ENCODE measurements at regions not wholly inside any gene's neighbourhood (a gene's known extent, or its start where the extent isn't known, plus 50 kb on each side); places are given as distances from the start of the nearest gene placed in this dataset.

GRCh38 chr12:107955966-107956643, 173.0 kb upstream of the WSCD2 start:
- no peak overlapping the region for H3K9ac ChIP-seq (ENCODE audit: low read length)
- H3K4me3 ChIP-seq (ENCODE audit: low read length) = no peak overlapping the region
- no peak overlapping the region for H3K27ac ChIP-seq (ENCODE audit: low read depth, low read length)
- no peaks in the 10 kb centered on the region for H3K4me1 ChIP-seq (ENCODE audit: control insufficient read depth, insufficient read depth, low read length)
- no peaks in the 10 kb centered on the region for H3K27me3 ChIP-seq (ENCODE audit: control insufficient read depth, insufficient read depth, low read length)
- H3K36me3 ChIP-seq (ENCODE audit: control insufficient read depth, insufficient read depth, low read length) = no peaks in the 10 kb centered on the region

GRCh38 chr12:107957459-107957858, 171.6 kb upstream of the WSCD2 start:
- Histone ChIP-seq H3K27ac (ENCODE audit: low read depth, low read length) (no peak overlapping the region), H3K36me3 (ENCODE audit: control insufficient read depth, insufficient read depth, low read length) (no peaks in the 10 kb centered on the region), H3K4me1 (ENCODE audit: control insufficient read depth, insufficient read depth, low read length) (no peaks in the 10 kb centered on the region), H3K27me3 (ENCODE audit: control insufficient read depth, insufficient read depth, low read length) (no peaks in the 10 kb centered on the region), H3K9ac (ENCODE audit: low read length) (no peak overlapping the region), H3K4me3 (ENCODE audit: low read length) (no peak overlapping the region)

DNA sequence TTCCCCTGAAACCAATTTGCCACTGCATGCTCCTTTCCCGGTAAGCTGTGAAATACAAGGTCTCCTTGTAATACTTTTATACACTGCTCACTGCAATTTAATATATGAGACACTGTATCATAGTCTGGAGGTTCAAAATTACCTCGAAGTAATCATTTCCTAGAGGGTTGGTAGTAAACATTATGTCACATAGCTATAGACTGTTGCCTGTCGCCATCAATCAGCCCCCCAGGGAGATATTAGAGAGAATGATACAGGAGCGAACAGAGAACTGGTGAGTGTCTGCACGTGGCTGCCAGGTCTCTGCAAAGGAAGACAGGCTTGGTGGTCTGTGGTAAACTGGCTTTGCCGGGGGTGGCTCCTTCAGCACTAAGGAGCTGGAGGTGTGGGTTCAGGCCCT, 165.5 kb upstream of the WSCD2 start:
- H3K4me3 ChIP-seq (ENCODE audit: low read length) = no peak overlapping the region
- no peaks in the 10 kb centered on the region for H3K4me1 ChIP-seq (ENCODE audit: control insufficient read depth, insufficient read depth, low read length)
- H3K36me3 ChIP-seq (ENCODE audit: control insufficient read depth, insufficient read depth, low read length) = no peaks in the 10 kb centered on the region
- no peak overlapping the region for H3K27ac ChIP-seq (ENCODE audit: low read depth, low read length)
- no peak overlapping the region for H3K9ac ChIP-seq (ENCODE audit: low read length)
- H3K27me3 ChIP-seq (ENCODE audit: control insufficient read depth, insufficient read depth, low read length) = no peaks in the 10 kb centered on the region

DNA sequence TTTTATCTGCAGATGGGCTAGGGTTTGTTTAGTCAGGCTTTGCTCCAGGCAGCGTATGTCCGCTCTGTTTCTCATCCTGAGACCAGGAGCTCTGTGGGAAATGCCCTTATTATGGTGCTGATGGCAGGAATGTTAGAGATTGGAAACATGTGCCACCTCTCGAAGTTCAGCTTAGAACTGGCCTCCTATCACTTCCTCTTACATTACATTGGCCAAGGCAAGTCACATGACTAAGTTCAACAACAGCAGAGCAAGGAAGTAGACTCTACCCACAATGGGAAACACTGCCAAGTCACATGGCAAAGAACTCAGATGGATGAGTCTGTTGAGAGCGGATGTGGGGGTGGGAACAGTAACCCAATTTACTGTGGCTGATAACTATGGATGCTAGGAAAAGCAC, 161.9 kb upstream of the WSCD2 start:
- no peak overlapping the region for H3K4me3 ChIP-seq (ENCODE audit: low read length)
- no peak overlapping the region for H3K27ac ChIP-seq (ENCODE audit: low read depth, low read length)
- no peaks in the 10 kb centered on the region for H3K4me1 ChIP-seq (ENCODE audit: control insufficient read depth, insufficient read depth, low read length)
- H3K27me3 ChIP-seq (ENCODE audit: control insufficient read depth, insufficient read depth, low read length) = no peaks in the 10 kb centered on the region
- no peak overlapping the region for H3K9ac ChIP-seq (ENCODE audit: low read length)
- no peaks in the 10 kb centered on the region for H3K36me3 ChIP-seq (ENCODE audit: control insufficient read depth, insufficient read depth, low read length)

DNA sequence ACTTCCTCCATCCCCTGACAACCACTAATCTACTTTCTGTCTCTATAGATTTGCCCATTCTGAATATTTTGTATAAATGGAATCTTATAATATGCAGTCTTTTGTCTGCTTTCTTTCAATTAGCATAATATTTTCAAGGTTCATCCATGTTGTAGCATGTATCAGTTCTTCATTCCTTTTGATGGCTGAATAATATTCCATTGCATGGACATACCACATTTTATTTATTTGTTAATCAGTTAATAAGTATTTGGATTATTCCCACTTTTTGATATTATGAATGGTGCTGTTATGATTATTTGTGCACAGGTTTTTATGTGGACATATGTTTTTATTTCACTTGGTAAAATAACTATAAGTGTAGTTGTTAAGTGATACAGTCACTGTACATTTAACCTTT, 155.1 kb upstream of the WSCD2 start:
- H3K27ac ChIP-seq (ENCODE audit: low read depth, low read length) = no peak overlapping the region

DNA sequence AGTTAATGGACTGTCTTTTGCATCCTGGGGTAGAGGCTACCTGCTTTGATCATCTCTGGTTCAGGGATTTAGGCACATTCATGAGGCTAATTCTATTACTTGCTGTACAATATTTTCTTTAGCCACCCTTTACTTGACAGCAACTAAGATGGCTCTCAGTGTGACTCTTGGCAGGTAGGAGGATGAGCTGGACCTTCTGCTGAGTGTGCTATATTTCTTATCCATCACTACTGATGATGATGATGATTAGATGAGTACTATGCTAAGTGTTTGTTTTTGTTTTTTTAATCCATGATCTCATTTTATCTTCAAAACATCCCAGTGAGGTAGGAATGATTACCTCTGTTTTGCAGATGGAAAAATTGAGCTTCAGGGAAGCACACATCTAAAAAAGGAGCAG, 152.8 kb upstream of the WSCD2 start:
- Histone ChIP-seq H3K27me3 (ENCODE audit: control insufficient read depth, insufficient read depth, low read length) (no peaks in the 10 kb centered on the region), H3K9ac (ENCODE audit: low read length) (no peak overlapping the region)

More for the DNA sequence above, 155.1 kb upstream of the WSCD2 start:
- H3K9ac ChIP-seq (ENCODE audit: low read length) = no peak overlapping the region
- no peak overlapping the region for H3K4me3 ChIP-seq (ENCODE audit: low read length)
- H3K27me3 ChIP-seq (ENCODE audit: control insufficient read depth, insufficient read depth, low read length) = no peaks in the 10 kb centered on the region
- H3K4me1 ChIP-seq (ENCODE audit: control insufficient read depth, insufficient read depth, low read length) = no peaks in the 10 kb centered on the region
- H3K36me3 ChIP-seq (ENCODE audit: control insufficient read depth, insufficient read depth, low read length) = no peaks in the 10 kb centered on the region

GRCh38 chr12:107978201-107978600, 150.9 kb upstream of the WSCD2 start:
- no peaks in the 10 kb centered on the region for H3K4me1 ChIP-seq (ENCODE audit: control insufficient read depth, insufficient read depth, low read length)
- no peak overlapping the region for H3K4me3 ChIP-seq (ENCODE audit: low read length)
- H3K27ac ChIP-seq (ENCODE audit: low read depth, low read length) = no peak overlapping the region
- no peak overlapping the region for H3K9ac ChIP-seq (ENCODE audit: low read length)
- H3K36me3 ChIP-seq (ENCODE audit: control insufficient read depth, insufficient read depth, low read length) = no peaks in the 10 kb centered on the region
- no peaks in the 10 kb centered on the region for H3K27me3 ChIP-seq (ENCODE audit: control insufficient read depth, insufficient read depth, low read length)

More for the DNA sequence above, 152.8 kb upstream of the WSCD2 start:
- Histone ChIP-seq H3K4me1 (ENCODE audit: control insufficient read depth, insufficient read depth, low read length) (no peaks in the 10 kb centered on the region), H3K4me3 (ENCODE audit: low read length) (no peak overlapping the region), H3K36me3 (ENCODE audit: control insufficient read depth, insufficient read depth, low read length) (no peaks in the 10 kb centered on the region), H3K27ac (ENCODE audit: low read depth, low read length) (no peak overlapping the region)

GRCh38 chr12:107978641-107979040, 150.4 kb upstream of the WSCD2 start:
- Histone ChIP-seq H3K27ac (ENCODE audit: low read depth, low read length) (no peak overlapping the region), H3K36me3 (ENCODE audit: control insufficient read depth, insufficient read depth, low read length) (no peaks in the 10 kb centered on the region), H3K4me3 (ENCODE audit: low read length) (no peak overlapping the region), H3K4me1 (ENCODE audit: control insufficient read depth, insufficient read depth, low read length) (no peaks in the 10 kb centered on the region), H3K9ac (ENCODE audit: low read length) (no peak overlapping the region), H3K27me3 (ENCODE audit: control insufficient read depth, insufficient read depth, low read length) (no peaks in the 10 kb centered on the region)

- H3K27ac ChIP-seq (ENCODE audit: low read depth, low read length) = no peak overlapping the region
- no peak overlapping the region for H3K9ac ChIP-seq (ENCODE audit: low read length)
- no peak overlapping the region for H3K4me3 ChIP-seq (ENCODE audit: low read length)
- H3K27me3 ChIP-seq (ENCODE audit: control insufficient read depth, insufficient read depth, low read length) = no peaks in the 10 kb centered on the region
- H3K36me3 ChIP-seq (ENCODE audit: control insufficient read depth, insufficient read depth, low read length) = no peaks in the 10 kb centered on the region
- H3K4me1 ChIP-seq (ENCODE audit: control insufficient read depth, insufficient read depth, low read length) = no peaks in the 10 kb centered on the region
These were observed 145.2 kb upstream of the WSCD2 start for GRCh38 chr12:107983756-107984472.

DNA sequence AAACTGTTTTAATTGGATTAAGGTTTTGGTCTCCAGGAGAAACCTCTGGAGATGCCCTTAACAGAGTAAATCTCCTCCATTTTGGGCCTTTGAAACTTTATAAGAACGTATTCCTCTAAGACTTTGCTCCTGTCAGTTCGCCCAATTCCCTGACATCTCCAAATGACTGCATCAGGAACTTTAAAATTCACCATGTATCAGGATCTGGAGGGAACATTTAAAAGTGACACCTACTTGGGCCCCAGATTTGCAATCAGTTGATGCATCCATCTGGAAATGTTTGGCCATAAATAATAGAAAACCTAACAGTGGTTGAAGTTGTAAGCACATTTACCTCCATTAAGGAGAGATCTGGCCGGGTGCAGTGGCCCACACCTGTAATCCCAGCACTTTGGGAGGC, 144.1 kb upstream of the WSCD2 start:
- H3K36me3 ChIP-seq (ENCODE audit: control insufficient read depth, insufficient read depth, low read length) = no peaks in the 10 kb centered on the region
- H3K9ac ChIP-seq (ENCODE audit: low read length) = no peak overlapping the region
- H3K4me1 ChIP-seq (ENCODE audit: control insufficient read depth, insufficient read depth, low read length) = no peaks in the 10 kb centered on the region
- no peak overlapping the region for H3K4me3 ChIP-seq (ENCODE audit: low read length)
- no peak overlapping the region for H3K27ac ChIP-seq (ENCODE audit: low read depth, low read length)
- H3K27me3 ChIP-seq (ENCODE audit: control insufficient read depth, insufficient read depth, low read length) = no peaks in the 10 kb centered on the region

- Histone ChIP-seq H3K4me1 (ENCODE audit: control insufficient read depth, insufficient read depth, low read length) (no peaks in the 10 kb centered on the region), H3K36me3 (ENCODE audit: control insufficient read depth, insufficient read depth, low read length) (no peaks in the 10 kb centered on the region), H3K27me3 (ENCODE audit: control insufficient read depth, insufficient read depth, low read length) (no peaks in the 10 kb centered on the region), H3K27ac (ENCODE audit: low read depth, low read length) (no peak overlapping the region), H3K4me3 (ENCODE audit: low read length) (no peak overlapping the region), H3K9ac (ENCODE audit: low read length) (no peak overlapping the region)
These were observed 142.9 kb upstream of the WSCD2 start for GRCh38 chr12:107986183-107986582.

GRCh38 chr12:107990325-107990724, 138.8 kb upstream of the WSCD2 start:
- H3K36me3 ChIP-seq (ENCODE audit: control insufficient read depth, insufficient read depth, low read length) = no peaks in the 10 kb centered on the region
- H3K9ac ChIP-seq (ENCODE audit: low read length) = no peak overlapping the region
- no peak overlapping the region for H3K27ac ChIP-seq (ENCODE audit: low read depth, low read length)
- no peaks in the 10 kb centered on the region for H3K4me1 ChIP-seq (ENCODE audit: control insufficient read depth, insufficient read depth, low read length)
- H3K4me3 ChIP-seq (ENCODE audit: low read length) = no peak overlapping the region
- H3K27me3 ChIP-seq (ENCODE audit: control insufficient read depth, insufficient read depth, low read length) = no peaks in the 10 kb centered on the region

- H3K4me3 ChIP-seq (ENCODE audit: low read length) = no peak overlapping the region
- H3K9ac ChIP-seq (ENCODE audit: low read length) = no peak overlapping the region
- H3K27ac ChIP-seq (ENCODE audit: low read depth, low read length) = no peak overlapping the region
- no peaks in the 10 kb centered on the region for H3K36me3 ChIP-seq (ENCODE audit: control insufficient read depth, insufficient read depth, low read length)
- no peaks in the 10 kb centered on the region for H3K27me3 ChIP-seq (ENCODE audit: control insufficient read depth, insufficient read depth, low read length)
- no peaks in the 10 kb centered on the region for H3K4me1 ChIP-seq (ENCODE audit: control insufficient read depth, insufficient read depth, low read length)
These were observed 137.1 kb upstream of the WSCD2 start for GRCh38 chr12:107992029-107992428.

Data from rectal smooth muscle tissue (tissue), 1 donor.